NCI-H2196 treated with DMSO at 0.1 percent for 48 hours (cell line): ENCODE measurements at regions not wholly inside any gene's neighbourhood (a gene's known extent, or its start where the extent isn't known, plus 50 kb on each side); places are given as distances from the start of the nearest gene placed in this dataset.

ENCODE experiments used
- DNase-seq: peaks from one replicate; lab custom pipeline; 2025; ENCODE audit not compliant: unreplicated experiment; lab: John Stamatoyannopoulos, UW

- no peak for DNase-seq
Observed at GRCh38 chr6:170483413-170483812, 69.7 kb downstream of the PSMB1 start.

GRCh38 chr6:170480050-170480692, 72.9 kb downstream of the PSMB1 start:
- no peak for DNase-seq

- DNase-seq = no peak
Observed at GRCh38 chr6:170476360-170476759, 76.7 kb downstream of the PSMB1 start.

- no peak for DNase-seq
Observed at GRCh38 chr6:170475118-170475517, 78.0 kb downstream of the PSMB1 start.

GRCh38 chr6:170473801-170474200, 79.3 kb downstream of the PSMB1 start:
- DNase-seq = no peak

GRCh38 chr6:170473301-170473717, 79.8 kb downstream of the PSMB1 start:
- DNase-seq = no peak

GRCh38 chr6:170471491-170471890, 81.6 kb downstream of the PSMB1 start:
- no peak for DNase-seq

GRCh38 chr6:170470734-170471133, 82.4 kb downstream of the PSMB1 start:
- no peak for DNase-seq

GRCh38 chr6:170464524-170464979, 88.6 kb downstream of the PSMB1 start:
- no peak for DNase-seq

GRCh38 chr6:170464080-170464479, 89.0 kb downstream of the PSMB1 start:
- DNase-seq = no peak

- DNase-seq = no peak
Observed at GRCh38 chr6:170463101-170463721, 89.9 kb downstream of the PSMB1 start.

GRCh38 chr6:170462366-170463020, 90.6 kb downstream of the PSMB1 start:
- DNase-seq = peak; percentile 13

GRCh38 chr6:170461556-170462365, 91.3 kb downstream of the PSMB1 start:
- no peak for DNase-seq

- DNase-seq = no peak
Observed at GRCh38 chr6:170461111-170461510, 92.0 kb downstream of the PSMB1 start.

GRCh38 chr6:170460641-170461040, 92.5 kb downstream of the PSMB1 start:
- DNase-seq = no peak

- DNase-seq = no peak
Observed at GRCh38 chr6:170459451-170459850, 93.7 kb downstream of the PSMB1 start.

GRCh38 chr6:170456886-170457698, 96.0 kb downstream of the PSMB1 start:
- DNase-seq = no peak
